Uterus (tissue), 3 donors: ENCODE measurements at regions not wholly inside any gene's neighbourhood (a gene's known extent, or its start where the extent isn't known, plus 50 kb on each side); places are given as distances from the start of the nearest gene placed in this dataset.
"Not testable (repeated sequence)": the region's sequence is repeated elsewhere in the genome, so short reads cannot be mapped to it uniquely, and the experiment has no call there.

Experiments used
- DNase-seq, 2 donors: peaks; one replicate each; pipeline ENCODE4 v3.0.0-alpha.2; 2019 to 2020
- H3K27ac ChIP-seq, 2 donors: fragments of 200-600 bp; sonication (generic); 1 replicate in 1 of 2; 2 replicates in 1 of 2; pipeline ENCODE4 v1.5.1; 2016 to 2018
- H3K27me3 ChIP-seq, 2 donors: fragments of 200-600 bp; sonication (generic); one replicate each; pipeline ENCODE4 v1.5.1; 2018 to 2019; ENCODE audit warnings: control low read depth in 1 of 2
- H3K36me3 ChIP-seq, 2 donors: fragments of 200-600 bp; sonication (generic); one replicate each; pipeline ENCODE4 v1.5.1; 2019; ENCODE audit warnings: control low read depth in 1 of 2
- H3K4me1 ChIP-seq, 2 donors: fragments of 200-600 bp; sonication (generic); one replicate each; pipeline ENCODE4 v1.5.1; 2018 to 2019; ENCODE audit warnings: control low read depth in 1 of 2
- H3K4me3 ChIP-seq, 2 donors: fragments of 200-600 bp; sonication (generic); 1 replicate in 1 of 2; 2 replicates in 1 of 2; pipeline ENCODE4 v1.5.1; 2018 to 2019; ENCODE audit warnings: mild to moderate bottlenecking in 1 of 2
- H3K9me3 ChIP-seq, 2 donors: fragments of 200-600 bp; sonication (generic); one replicate each; pipeline ENCODE4 v1.5.1; 2019; ENCODE audit warnings: control low read depth in 1 of 2
- POLR2A ChIP-seq, 2 donors: fragments of 450-650 bp; IDR thresholded peaks; one replicate each; pipeline ENCODE4 v1.6.1; 2016; ENCODE audit warnings: antibody characterized with exemption in 2 of 2, mild to moderate bottlenecking in 1 of 2, moderate library complexity in 1 of 2
- intact Hi-C: fragments of 100-400 bp; cut with DNase I; formaldehyde crosslinking; loops from one replicate; pipeline ENCODE4 v1.15.1; 2023; ENCODE audit warnings: low total_unique reads
- TF ChIP-seq, protein P1 (sequence below), 4 experiments: fragments of 200-600 bp in 2 of 4; fragments of 450-650 bp in 2 of 4; sonication (generic) in 2 of 4; IDR thresholded peaks; one replicate each; pipeline ENCODE4 v1.5.1; 2016 to 2019; ENCODE audit warnings: antibody characterized with exemption in 4 of 4, mild to moderate bottlenecking in 2 of 4, moderate library complexity in 1 of 4
- donor health status: DM: yes; HTN: yes; CAD: no.

DNA sequence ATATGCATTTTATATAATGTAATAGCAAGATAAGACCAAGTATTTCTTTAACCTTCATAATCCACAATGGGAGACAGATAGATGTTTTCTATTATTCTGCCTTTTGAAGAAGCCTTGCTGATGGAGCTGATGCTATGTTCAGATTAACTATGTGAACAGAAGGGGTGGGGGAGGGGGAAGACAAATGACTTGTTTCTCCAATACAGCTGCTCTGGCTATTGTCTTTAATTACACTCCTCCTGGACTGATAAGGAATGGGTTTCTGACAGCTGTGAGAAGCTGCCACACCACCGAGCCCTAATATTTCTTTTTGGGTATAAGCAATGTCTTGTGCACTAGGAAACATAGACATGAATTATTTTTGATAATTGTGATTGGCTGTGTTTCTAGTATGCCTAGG, 62.0 kb downstream of the CAVIN4 start:
- Histone ChIP-seq H3K27me3 (no peaks in the 10 kb centered on the region), H3K36me3 (no peaks in the 10 kb centered on the region), H3K4me1 (no peaks in the 10 kb centered on the region), H3K9me3 (no peaks in the 10 kb centered on the region), H3K27ac (no peak overlapping the region), H3K4me3 (no peak overlapping the region)
- intact Hi-C loops: no loop called here
- TF ChIP-seq, protein P1, sequence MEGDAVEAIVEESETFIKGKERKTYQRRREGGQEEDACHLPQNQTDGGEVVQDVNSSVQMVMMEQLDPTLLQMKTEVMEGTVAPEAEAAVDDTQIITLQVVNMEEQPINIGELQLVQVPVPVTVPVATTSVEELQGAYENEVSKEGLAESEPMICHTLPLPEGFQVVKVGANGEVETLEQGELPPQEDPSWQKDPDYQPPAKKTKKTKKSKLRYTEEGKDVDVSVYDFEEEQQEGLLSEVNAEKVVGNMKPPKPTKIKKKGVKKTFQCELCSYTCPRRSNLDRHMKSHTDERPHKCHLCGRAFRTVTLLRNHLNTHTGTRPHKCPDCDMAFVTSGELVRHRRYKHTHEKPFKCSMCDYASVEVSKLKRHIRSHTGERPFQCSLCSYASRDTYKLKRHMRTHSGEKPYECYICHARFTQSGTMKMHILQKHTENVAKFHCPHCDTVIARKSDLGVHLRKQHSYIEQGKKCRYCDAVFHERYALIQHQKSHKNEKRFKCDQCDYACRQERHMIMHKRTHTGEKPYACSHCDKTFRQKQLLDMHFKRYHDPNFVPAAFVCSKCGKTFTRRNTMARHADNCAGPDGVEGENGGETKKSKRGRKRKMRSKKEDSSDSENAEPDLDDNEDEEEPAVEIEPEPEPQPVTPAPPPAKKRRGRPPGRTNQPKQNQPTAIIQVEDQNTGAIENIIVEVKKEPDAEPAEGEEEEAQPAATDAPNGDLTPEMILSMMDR (IDR thresholded peaks at IDR 0.05): no peak
- no peak for TF ChIP-seq POLR2A (IDR thresholded peaks at IDR 0.05)
- no peak for DNase-seq

DNA sequence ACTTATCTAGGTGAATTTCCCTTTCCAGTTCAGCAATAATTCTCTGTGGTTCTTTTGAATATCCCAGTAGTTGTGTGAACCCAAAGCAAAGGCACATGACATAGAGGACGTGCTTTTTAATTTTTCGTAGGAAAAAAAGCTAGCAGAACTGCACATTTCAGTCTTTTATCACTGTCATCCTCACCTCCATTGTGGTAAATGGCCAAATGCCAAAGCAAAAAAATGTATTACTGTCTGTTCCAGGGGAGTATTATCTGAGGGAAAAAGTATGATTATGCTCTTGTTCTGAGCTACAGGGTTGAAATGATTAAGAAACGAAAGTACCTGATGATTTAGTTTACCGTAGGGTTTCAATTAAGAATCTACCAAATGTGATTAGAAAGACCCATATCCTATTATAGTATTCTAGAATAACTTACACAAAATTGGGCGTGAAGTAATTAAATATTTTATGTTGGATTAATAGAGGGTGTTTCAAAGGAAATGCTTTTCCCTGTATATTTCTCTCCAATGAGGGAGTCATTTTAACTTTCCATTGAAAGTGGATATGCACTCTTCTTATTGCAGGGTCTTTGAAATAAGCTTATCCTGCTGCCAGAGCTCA, 62.7 kb downstream of the CAVIN4 start:
- no peak for TF ChIP-seq POLR2A (IDR thresholded peaks at IDR 0.05)
- TF ChIP-seq, protein P1 (IDR thresholded peaks at IDR 0.05): no peak
- no peak overlapping the region for H3K27ac ChIP-seq
- no peaks in the 10 kb centered on the region for H3K9me3 ChIP-seq
- no peaks in the 10 kb centered on the region for H3K36me3 ChIP-seq
- intact Hi-C loops: no loop called here
- H3K4me3 ChIP-seq: no peak overlapping the region
- no peaks in the 10 kb centered on the region for H3K27me3 ChIP-seq
- no peaks in the 10 kb centered on the region for H3K4me1 ChIP-seq
- DNase-seq: no peak

- TF ChIP-seq POLR2A (IDR thresholded peaks at IDR 0.05): no peak
- TF ChIP-seq, protein P1 (IDR thresholded peaks at IDR 0.05): no peak
- H3K27me3 ChIP-seq: no peaks in the 10 kb centered on the region
- H3K4me3 ChIP-seq: no peak overlapping the region
- no peak overlapping the region for H3K27ac ChIP-seq
- no peak for DNase-seq
- H3K36me3 ChIP-seq: no peaks in the 10 kb centered on the region
- no peaks in the 10 kb centered on the region for H3K9me3 ChIP-seq
- intact Hi-C loops: no loop called here
- no peaks in the 10 kb centered on the region for H3K4me1 ChIP-seq
These were observed 63.3 kb downstream of the CAVIN4 start for GRCh38 chr9:100641166-100641565.

GRCh38 chr9:100652850-100653249, 75.0 kb downstream of the CAVIN4 start:
- no peaks in the 10 kb centered on the region for H3K27me3 ChIP-seq
- H3K9me3 ChIP-seq: no peaks in the 10 kb centered on the region
- intact Hi-C loops: no loop called here
- TF ChIP-seq, protein P1 (IDR thresholded peaks at IDR 0.05): no peak
- no peak for TF ChIP-seq POLR2A (IDR thresholded peaks at IDR 0.05)
- no peak for DNase-seq
- no peaks in the 10 kb centered on the region for H3K4me1 ChIP-seq
- no peaks in the 10 kb centered on the region for H3K36me3 ChIP-seq
- no peak overlapping the region for H3K27ac ChIP-seq
- H3K4me3 ChIP-seq: no peak overlapping the region

GRCh38 chr9:100653643-100654334, 75.9 kb downstream of the CAVIN4 start:
- Histone ChIP-seq H3K27ac (no peak overlapping the region), H3K4me1 (no peaks in the 10 kb centered on the region), H3K4me3 (no peak overlapping the region), H3K9me3 (no peaks in the 10 kb centered on the region), H3K27me3 (no peaks in the 10 kb centered on the region), H3K36me3 (no peaks in the 10 kb centered on the region)
- intact Hi-C loops: no loop called here
- DNase-seq: no peak
- TF ChIP-seq, protein P1 (IDR thresholded peaks at IDR 0.05): no peak
- no peak for TF ChIP-seq POLR2A (IDR thresholded peaks at IDR 0.05)

GRCh38 chr9:100656851-100657250, 79.0 kb downstream of the CAVIN4 start:
- intact Hi-C loops: not testable (repeated sequence)

More at GRCh38 chr9:100656851-100657250, 79.0 kb downstream of the CAVIN4 start:
- H3K9me3 ChIP-seq, H3K4me3 ChIP-seq, H3K27me3 ChIP-seq, H3K4me1 ChIP-seq, H3K27ac ChIP-seq, DNase-seq, H3K36me3 ChIP-seq: not testable (repeated sequence)
